GM12878 (cell line): ENCODE measurements at regions not wholly inside any gene's neighbourhood (a gene's known extent, or its start where the extent isn't known, plus 50 kb on each side); places are given as distances from the start of the nearest gene placed in this dataset.

ENCODE experiments used
- ATAC-seq: fragments of 200-7000 bp; cut with Tn5 transposase; 3 replicates; pipeline ENCODE4 v1.9.1; 2020; ENCODE audit warnings: mild to moderate bottlenecking, moderate library complexity
- BruUV-seq: library from RNA; stranded (reverse); fragments of 400-500 nt; replicated peaks from 2 replicates; lab custom pipeline; 2021; lab: Mats Ljungman, UMichigan
- CTCF ChIA-PET: fragments of 300-600 bp; sonication (Branson Sonifier 250); formaldehyde crosslinking; extraction: SDS; loops from one replicate; lab custom pipeline; 2021; ENCODE audit warnings: inconsistent platforms; lab: Yijun Ruan, JAX
- POLR2A ChIA-PET: fragments of 350-600 bp; formaldehyde crosslinking; extraction: SDS; loops from one replicate; lab custom pipeline; 2021; ENCODE audit warnings: inconsistent platforms; lab: Charles Lee
- RAD21 ChIA-PET: fragments of 300-600 bp; sonication (Branson Sonifier 250); formaldehyde crosslinking; loops from one replicate; lab custom pipeline; 2023; ENCODE audit warnings: antibody characterized with exemption; ENCODE audit not compliant: unreplicated experiment; lab: Charles Lee
- SMC1A ChIA-PET: fragments of 300-600 bp; sonication (Branson Sonifier 250); formaldehyde crosslinking; loops from one replicate; lab custom pipeline; 2023; ENCODE audit not compliant: unreplicated experiment, uncharacterized antibody; lab: Charles Lee
- DNase-seq: peaks from one replicate; pipeline ENCODE4 v3.0.0-alpha.2; 2011; ENCODE audit warnings: low read depth, low spot score
- FAIRE-seq: peaks from 3 replicates; lab custom pipeline; 2011; peaks lifted over from hg19 to GRCh38; lab: Jason Lieb, UNC
- H2AFZ ChIP-seq: 2 replicates; pipeline ENCODE4 v1.6.0; 2011; ENCODE audit warnings: low read depth, low read length, control low read depth; ENCODE audit not compliant: control insufficient read depth
- H3K27ac ChIP-seq: 2 replicates; pipeline ENCODE4 v1.5.1; 2011; ENCODE audit warnings: control low read depth; ENCODE audit not compliant: control insufficient read depth, insufficient read depth
- H3K27me3 ChIP-seq, 2 experiments: replicated peaks in 1 of 2; 2 replicates each; pipeline versions ENCODE4 v1.6.0 to v1.6.1; 2011; ENCODE audit warnings: low read length in 1 of 2; ENCODE audit not compliant: control insufficient read depth in 2 of 2, insufficient read depth in 2 of 2
- H3K36me3 ChIP-seq, 2 experiments: 2 replicates each; pipeline ENCODE4 v1.5.1; 2011; ENCODE audit warnings: low read length in 1 of 2; ENCODE audit not compliant: control insufficient read depth in 2 of 2, insufficient read depth in 2 of 2
- H3K4me1 ChIP-seq: 2 replicates; pipeline ENCODE4 v1.6.1; 2011; ENCODE audit warnings: mild to moderate bottlenecking, low read length, moderate library complexity, mixed read lengths; ENCODE audit not compliant: control insufficient read depth, insufficient read depth
- H3K4me2 ChIP-seq: 2 replicates; pipeline ENCODE4 v1.6.0; 2011; ENCODE audit warnings: control low read depth; ENCODE audit not compliant: control insufficient read depth, insufficient read depth
- H3K4me3 ChIP-seq: fragments of 200-600 bp; sonication (generic); 2 replicates; pipeline ENCODE4 v1.5.1; 2016
- H3K79me2 ChIP-seq: 2 replicates; pipeline ENCODE4 v1.6.0; 2011; ENCODE audit warnings: low read length; ENCODE audit not compliant: control insufficient read depth, insufficient read depth
- H3K9ac ChIP-seq: 2 replicates; pipeline ENCODE4 v1.8.0; 2011; ENCODE audit warnings: low read length, control low read depth, mixed read lengths; ENCODE audit not compliant: control insufficient read depth, insufficient read depth
- H3K9me3 ChIP-seq: replicated peaks from 3 replicates; pipeline ENCODE4 v1.5.1; 2011; ENCODE audit warnings: mild to moderate bottlenecking, low read length; ENCODE audit not compliant: control insufficient read depth, insufficient read depth
- H4K20me1 ChIP-seq: 2 replicates; pipeline ENCODE4 v1.6.0; 2011; ENCODE audit not compliant: control insufficient read depth, insufficient read depth
- CBFB ChIP-seq: IDR thresholded peaks from 2 replicates; pipeline ENCODE4 v1.6.1; 2016; ENCODE audit warnings: antibody characterized with exemption, low read depth
- CEBPB ChIP-seq, 2 experiments: fragments of 150-350 bp in 1 of 2; IDR thresholded peaks; 2 replicates each; pipeline ENCODE4 v1.6.1; 2012 to 2014; ENCODE audit warnings: low read depth in 2 of 2, low read length in 2 of 2, borderline replicate concordance in 1 of 2, inconsistent platforms in 1 of 2
- IKZF1 ChIP-seq: fragments of 450-650 bp; conservative IDR thresholded peaks from 2 replicates; pipeline ENCODE4 v1.6.1; 2017; ENCODE audit warnings: antibody characterized with exemption, mild to moderate bottlenecking
- IRF3 ChIP-seq: fragments of 450-650 bp; IDR thresholded peaks from 2 replicates; pipeline ENCODE4 v1.6.1; 2014; ENCODE audit warnings: mild to moderate bottlenecking
- MTA3 ChIP-seq: IDR thresholded peaks from 2 replicates; pipeline ENCODE4 v1.6.1; 2012; ENCODE audit warnings: low read length, inconsistent platforms, borderline replicate concordance
- NFXL1 ChIP-seq: fragments of 450-650 bp; IDR thresholded peaks from 2 replicates; pipeline ENCODE4 v1.6.1; 2017; ENCODE audit warnings: antibody characterized with exemption, mild to moderate bottlenecking, borderline replicate concordance
- NFYB ChIP-seq: IDR thresholded peaks from 2 replicates; pipeline ENCODE4 v1.6.1; 2011; ENCODE audit warnings: low read depth, mild to moderate bottlenecking, low read length, improper control_type of control experiment, moderate library complexity; ENCODE audit not compliant: insufficient read depth
- POLR2AphosphoS5 ChIP-seq: IDR thresholded peaks from 2 replicates; pipeline ENCODE4 v1.6.1; 2011; ENCODE audit warnings: mild to moderate bottlenecking, low read length, inconsistent platforms
- SIX5 ChIP-seq: IDR thresholded peaks from 2 replicates; pipeline ENCODE4 v1.6.1; 2011; ENCODE audit warnings: mild to moderate bottlenecking, low read depth, low read length, moderate library complexity; ENCODE audit not compliant: severe bottlenecking
- SP1 ChIP-seq: IDR thresholded peaks from one replicate; pipeline ENCODE4 v1.6.1; 2011; ENCODE audit warnings: low read depth, low read length
- STAT1 ChIP-seq: fragments of 450-650 bp; conservative IDR thresholded peaks from 2 replicates; pipeline ENCODE4 v1.6.1; 2014; ENCODE audit warnings: antibody characterized with exemption, mild to moderate bottlenecking
- SUPT20H ChIP-seq: IDR thresholded peaks from 2 replicates; pipeline ENCODE4 v1.6.1; 2011; ENCODE audit warnings: low read depth, mild to moderate bottlenecking, low read length, moderate library complexity, borderline replicate concordance; ENCODE audit not compliant: control insufficient read depth
- TBL1XR1 ChIP-seq: IDR thresholded peaks from 2 replicates; pipeline ENCODE4 v1.6.1; 2012; ENCODE audit warnings: low read depth, low read length, improper control_type of control experiment
- WGBS: methylation state at CpG from one replicate; pipeline ENCODE4 v1.1.6; 2016; ENCODE audit warnings: low lambda C conversion rate; ENCODE audit not compliant: insufficient replicate concordance, insufficient coverage; ENCODE audit errors: missing lambda C conversion rate; 5-methylcytosine and 5-hydroxymethylcytosine counted together
- in situ Hi-C: fragments of 300-500 bp; cut with MboI; formaldehyde crosslinking; loops from 9 replicates; pipeline ENCODE4 v1.14.3; 2018; ENCODE audit warnings: mixed read lengths
- intact Hi-C: fragments of 100-400 bp; cut with micrococcal nuclease; formaldehyde crosslinking; loops from one replicate; pipeline ENCODE4 v1.14.2; 2022; ENCODE audit not compliant: unreplicated experiment
- TF ChIP-seq, protein P1 (sequence below): fragments of 150-350 bp; IDR thresholded peaks from 2 replicates; pipeline ENCODE4 v1.6.1; 2016; ENCODE audit warnings: low read depth, low read length

GRCh38 chr11:24267014-24267413, 229.8 kb upstream of the LUZP2 start:
- Histone ChIP-seq H3K4me3 (no peak overlapping the region), H3K79me2 (no peaks in the 10 kb centered on the region), H2AFZ (no peak overlapping the region), H3K36me3 (no peaks in the 10 kb centered on the region)
- no peak for DNase-seq
- RAD21 ChIA-PET, result no interaction called here
- 0% methylated on average over 2 of the region's 2 CpGs for WGBS
- POLR2A ChIA-PET, result no interaction called here
- no TSS peak for BruUV-seq
- no peak for TF ChIP-seq CEBPB (IDR thresholded peaks at IDR 0.05; ENCODE audit: borderline replicate concordance in 1 of 2, low read depth in 2 of 2, low read length in 2 of 2)
- no peak for TF ChIP-seq POLR2AphosphoS5
- TF ChIP-seq SP1, result no peak
- TF ChIP-seq NFYB, result no peak
- TF ChIP-seq IRF3, result no peak
- no peak for TF ChIP-seq NFXL1
- TF ChIP-seq, all 136 proteins: peak for 0
- intact Hi-C loops (no loop called here), in situ Hi-C loops (no loop called here)
- no peak for FAIRE-seq
- Histone ChIP-seq H3K27ac (no peak overlapping the region), H3K9ac (no peak overlapping the region), H4K20me1 (no peaks in the 10 kb centered on the region), H3K27me3 (no peaks in the 10 kb centered on the region), H3K4me1 (no peaks in the 10 kb centered on the region), H3K4me2 (no peak overlapping the region), H3K9me3 (no peaks in the 10 kb centered on the region)
- ChIA-PET SMC1A (no interaction called here), CTCF (no interaction called here)
- no peak for ATAC-seq

DNA sequence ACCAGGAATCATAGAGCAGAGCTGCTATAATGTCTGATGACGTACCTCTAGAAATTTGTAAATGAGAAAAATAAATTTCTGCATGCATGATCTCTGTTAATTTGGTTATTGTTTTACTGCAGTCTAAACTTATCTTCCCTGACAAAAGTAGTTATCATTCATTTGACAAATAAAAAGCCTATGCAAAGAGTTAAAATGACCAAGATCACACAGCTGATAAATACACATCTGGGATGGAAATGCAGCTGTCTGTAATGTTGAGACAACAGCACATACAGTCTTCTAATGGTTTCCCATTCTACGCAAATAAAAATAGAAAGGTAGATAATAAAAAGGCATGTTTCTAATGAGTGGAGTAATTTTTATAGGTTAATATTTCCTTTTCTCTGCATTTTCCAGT, 225.1 kb upstream of the LUZP2 start:
- Histone ChIP-seq H2AFZ (no peak overlapping the region), H3K27me3 (no peaks in the 10 kb centered on the region), H4K20me1 (no peaks in the 10 kb centered on the region), H3K36me3 (no peaks in the 10 kb centered on the region), H3K27ac (no peak overlapping the region), H3K9me3 (no peaks in the 10 kb centered on the region; the same call in 2 of the 3 replicates), H3K4me3 (no peak overlapping the region), H3K79me2 (no peaks in the 10 kb centered on the region), H3K4me1 (no peaks in the 10 kb centered on the region), H3K4me2 (no peak overlapping the region), H3K9ac (no peak overlapping the region)
- ChIA-PET RAD21 (no interaction called here), POLR2A (no interaction called here), CTCF (no interaction called here), SMC1A (no interaction called here)
- intact Hi-C loops, result no loop called here
- FAIRE-seq (no peak), DNase-seq (no peak), ATAC-seq (no peak)
- 27% methylated on average over 2 of the region's 2 CpGs for WGBS
- BruUV-seq, result no TSS peak
- TF ChIP-seq SUPT20H, result no peak
- TF ChIP-seq TBL1XR1, result no peak
- no peak for TF ChIP-seq CBFB
- TF ChIP-seq SIX5, result no peak
- no peak for TF ChIP-seq SP1
- no peak for TF ChIP-seq IKZF1
- TF ChIP-seq, protein P1, sequence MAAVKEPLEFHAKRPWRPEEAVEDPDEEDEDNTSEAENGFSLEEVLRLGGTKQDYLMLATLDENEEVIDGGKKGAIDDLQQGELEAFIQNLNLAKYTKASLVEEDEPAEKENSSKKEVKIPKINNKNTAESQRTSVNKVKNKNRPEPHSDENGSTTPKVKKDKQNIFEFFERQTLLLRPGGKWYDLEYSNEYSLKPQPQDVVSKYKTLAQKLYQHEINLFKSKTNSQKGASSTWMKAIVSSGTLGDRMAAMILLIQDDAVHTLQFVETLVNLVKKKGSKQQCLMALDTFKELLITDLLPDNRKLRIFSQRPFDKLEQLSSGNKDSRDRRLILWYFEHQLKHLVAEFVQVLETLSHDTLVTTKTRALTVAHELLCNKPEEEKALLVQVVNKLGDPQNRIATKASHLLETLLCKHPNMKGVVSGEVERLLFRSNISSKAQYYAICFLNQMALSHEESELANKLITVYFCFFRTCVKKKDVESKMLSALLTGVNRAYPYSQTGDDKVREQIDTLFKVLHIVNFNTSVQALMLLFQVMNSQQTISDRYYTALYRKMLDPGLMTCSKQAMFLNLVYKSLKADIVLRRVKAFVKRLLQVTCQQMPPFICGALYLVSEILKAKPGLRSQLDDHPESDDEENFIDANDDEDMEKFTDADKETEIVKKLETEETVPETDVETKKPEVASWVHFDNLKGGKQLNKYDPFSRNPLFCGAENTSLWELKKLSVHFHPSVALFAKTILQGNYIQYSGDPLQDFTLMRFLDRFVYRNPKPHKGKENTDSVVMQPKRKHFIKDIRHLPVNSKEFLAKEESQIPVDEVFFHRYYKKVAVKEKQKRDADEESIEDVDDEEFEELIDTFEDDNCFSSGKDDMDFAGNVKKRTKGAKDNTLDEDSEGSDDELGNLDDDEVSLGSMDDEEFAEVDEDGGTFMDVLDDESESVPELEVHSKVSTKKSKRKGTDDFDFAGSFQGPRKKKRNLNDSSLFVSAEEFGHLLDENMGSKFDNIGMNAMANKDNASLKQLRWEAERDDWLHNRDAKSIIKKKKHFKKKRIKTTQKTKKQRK, result no peak
- no peak for TF ChIP-seq STAT1
- no peak for TF ChIP-seq MTA3
- in situ Hi-C loops, result no loop called here
